Vagina (tissue), 2 donors: ENCODE measurements at regions not wholly inside any gene's neighbourhood (a gene's known extent, or its start where the extent isn't known, plus 50 kb on each side); places are given as distances from the start of the nearest gene placed in this dataset.

ENCODE experiments used
- CTCF ChIP-seq, 3 experiments: fragments of 450-650 bp in 2 of 3; fragments of 200-600 bp in 1 of 3; sonication (generic) in 1 of 3; IDR thresholded peaks; one replicate each; pipeline ENCODE4 v1.5.1; 2017 to 2019; ENCODE audit warnings: antibody characterized with exemption in 3 of 3, mild to moderate bottlenecking in 2 of 3, moderate library complexity in 2 of 3
- POLR2A ChIP-seq, 2 donors: fragments of 450-650 bp; IDR thresholded peaks; one replicate each; pipeline ENCODE4 v1.6.1; 2017; ENCODE audit warnings: antibody characterized with exemption in 2 of 2, mild to moderate bottlenecking in 2 of 2, moderate library complexity in 2 of 2
- POLR2AphosphoS5 ChIP-seq, 2 donors: sonication (generic); formaldehyde crosslinking; IDR thresholded peaks; one replicate each; pipeline ENCODE4 v1.9.0; 2017; ENCODE audit warnings: antibody characterized with exemption in 2 of 2, mild to moderate bottlenecking in 2 of 2, low read depth in 1 of 2; ENCODE audit not compliant: insufficient read depth in 1 of 2

DNA sequence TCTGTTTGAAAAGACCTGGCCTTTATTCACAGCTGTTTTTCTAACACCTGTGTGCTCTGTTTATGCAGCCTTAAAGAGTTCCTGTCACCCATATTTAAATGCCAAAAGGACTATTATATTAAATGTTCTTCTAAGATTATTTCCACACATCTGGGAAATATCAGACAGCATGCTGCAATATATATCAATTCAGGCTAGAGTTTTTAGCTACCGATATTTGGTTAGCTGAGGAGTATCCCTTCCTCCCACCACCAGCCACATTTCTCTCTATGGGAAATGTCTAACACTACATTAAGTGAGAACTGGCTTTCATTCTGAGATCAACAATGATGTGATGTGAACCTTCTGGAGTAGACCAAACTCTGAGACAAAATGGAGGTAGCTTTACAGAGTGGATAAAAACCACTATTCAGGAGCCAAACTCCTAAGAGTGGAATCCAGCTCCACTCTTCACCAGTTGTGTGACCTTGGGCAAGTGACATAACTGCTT is 509.2 kb downstream of the ZNF608 start:
- TF ChIP-seq POLR2A (IDR thresholded peaks at IDR 0.05) = no peak
- TF ChIP-seq CTCF (IDR thresholded peaks at IDR 0.05) = no peak
- TF ChIP-seq POLR2AphosphoS5 (IDR thresholded peaks at IDR 0.05; ENCODE audit: insufficient read depth in 1 of 2, low read depth in 1 of 2) = no peak
